MG63 (cell line): ENCODE measurements at regions not wholly inside any gene's neighbourhood (a gene's known extent, or its start where the extent isn't known, plus 50 kb on each side); places are given as distances from the start of the nearest gene placed in this dataset.

ENCODE experiments used
- DNase-seq: peaks from one replicate; pipeline ENCODE4 v3.0.0-alpha.2; 2020
- H3K27me3 ChIP-seq: fragments of 250-450 bp; sonication (Bioruptor Pico); 2 replicates; pipeline ENCODE4 v1.5.1; 2020; ENCODE audit warnings: mild to moderate bottlenecking, moderate library complexity
- H3K36me3 ChIP-seq: fragments of 250-450 bp; sonication (Bioruptor Pico); 2 replicates; pipeline ENCODE4 v1.5.1; 2020; ENCODE audit warnings: mild to moderate bottlenecking, moderate library complexity
- H3K4me3 ChIP-seq: fragments of 250-450 bp; sonication (Bioruptor Pico); 2 replicates; pipeline ENCODE4 v1.5.1; 2020; ENCODE audit warnings: mild to moderate bottlenecking, moderate library complexity
- H3K9me3 ChIP-seq: fragments of 250-450 bp; sonication (Bioruptor Pico); 2 replicates; pipeline ENCODE4 v1.5.1; 2020; ENCODE audit warnings: mild to moderate bottlenecking, moderate library complexity

GRCh38 chr2:136207030-136207623, 89.2 kb upstream of the CXCR4 start:
- no peak for DNase-seq
- Histone ChIP-seq H3K9me3 (no peaks in the 10 kb centered on the region), H3K27me3 (no peaks in the 10 kb centered on the region), H3K36me3 (no peaks in the 10 kb centered on the region), H3K4me3 (no peak overlapping the region)

- H3K9me3 ChIP-seq = no peaks in the 10 kb centered on the region
- H3K36me3 ChIP-seq = no peaks in the 10 kb centered on the region
- no peak overlapping the region for H3K4me3 ChIP-seq
- no peaks in the 10 kb centered on the region for H3K27me3 ChIP-seq
- no peak for DNase-seq
Observed at GRCh38 chr2:136206613-136207012, 88.7 kb upstream of the CXCR4 start.

- H3K4me3 ChIP-seq = no peak overlapping the region
- no peaks in the 10 kb centered on the region for H3K27me3 ChIP-seq
- no peak for DNase-seq
- no peaks in the 10 kb centered on the region for H3K36me3 ChIP-seq
- no peaks in the 10 kb centered on the region for H3K9me3 ChIP-seq
Observed at GRCh38 chr2:136205615-136206014, 87.7 kb upstream of the CXCR4 start.

- H3K36me3 ChIP-seq = no peaks in the 10 kb centered on the region
- H3K9me3 ChIP-seq = no peaks in the 10 kb centered on the region
- no peaks in the 10 kb centered on the region for H3K27me3 ChIP-seq
- no peak for DNase-seq
- no peak overlapping the region for H3K4me3 ChIP-seq
Observed at GRCh38 chr2:136204971-136205370, 87.0 kb upstream of the CXCR4 start.

GRCh38 chr2:136195226-136195625, 77.3 kb upstream of the CXCR4 start:
- Histone ChIP-seq H3K36me3 (no peaks in the 10 kb centered on the region), H3K4me3 (no peak overlapping the region), H3K27me3 (no peaks in the 10 kb centered on the region), H3K9me3 (no peaks in the 10 kb centered on the region)
- DNase-seq = no peak

- DNase-seq = no peak
- H3K9me3 ChIP-seq = no peaks in the 10 kb centered on the region
- H3K27me3 ChIP-seq = no peaks in the 10 kb centered on the region
- no peak overlapping the region for H3K4me3 ChIP-seq
- H3K36me3 ChIP-seq = no peaks in the 10 kb centered on the region
Observed at GRCh38 chr2:136191041-136191440, 73.1 kb upstream of the CXCR4 start.

GRCh38 chr2:136189221-136189782, 71.4 kb upstream of the CXCR4 start:
- Histone ChIP-seq H3K9me3 (no peaks in the 10 kb centered on the region), H3K27me3 (no peaks in the 10 kb centered on the region), H3K4me3 (no peak overlapping the region), H3K36me3 (no peaks in the 10 kb centered on the region)
- no peak for DNase-seq

- Histone ChIP-seq H3K27me3 (no peaks in the 10 kb centered on the region), H3K36me3 (no peaks in the 10 kb centered on the region), H3K9me3 (no peaks in the 10 kb centered on the region), H3K4me3 (no peak overlapping the region)
- no peak for DNase-seq
Observed at GRCh38 chr2:136188086-136188485, 70.1 kb upstream of the CXCR4 start.

- peak; percentile 52 for DNase-seq
- no peaks in the 10 kb centered on the region for H3K36me3 ChIP-seq
- H3K4me3 ChIP-seq = no peak overlapping the region
- H3K27me3 ChIP-seq = no peaks in the 10 kb centered on the region
- no peaks in the 10 kb centered on the region for H3K9me3 ChIP-seq
Observed at GRCh38 chr2:136185981-136186776, 68.2 kb upstream of the CXCR4 start.

GRCh38 chr2:136183097-136183496, 65.1 kb upstream of the CXCR4 start:
- H3K4me3 ChIP-seq = no peak overlapping the region
- H3K36me3 ChIP-seq = no peaks in the 10 kb centered on the region
- no peaks in the 10 kb centered on the region for H3K9me3 ChIP-seq
- no peaks in the 10 kb centered on the region for H3K27me3 ChIP-seq
- DNase-seq = no peak

GRCh38 chr2:136182315-136182714, 64.4 kb upstream of the CXCR4 start:
- H3K27me3 ChIP-seq = no peaks in the 10 kb centered on the region
- H3K4me3 ChIP-seq = no peak overlapping the region
- DNase-seq = no peak
- H3K36me3 ChIP-seq = no peaks in the 10 kb centered on the region
- H3K9me3 ChIP-seq = no peaks in the 10 kb centered on the region

- Histone ChIP-seq H3K4me3 (no peak overlapping the region), H3K36me3 (no peaks in the 10 kb centered on the region), H3K27me3 (no peaks in the 10 kb centered on the region), H3K9me3 (no peaks in the 10 kb centered on the region)
- no peak for DNase-seq
Observed at GRCh38 chr2:136179602-136179975, 61.6 kb upstream of the CXCR4 start.

- Histone ChIP-seq H3K36me3 (no peaks in the 10 kb centered on the region), H3K9me3 (no peaks in the 10 kb centered on the region), H3K27me3 (no peaks in the 10 kb centered on the region), H3K4me3 (no peak overlapping the region)
- no peak for DNase-seq
Observed at GRCh38 chr2:136178941-136179601, 61.1 kb upstream of the CXCR4 start.

- H3K9me3 ChIP-seq = no peaks in the 10 kb centered on the region
- no peaks in the 10 kb centered on the region for H3K36me3 ChIP-seq
- no peak for DNase-seq
- no peaks in the 10 kb centered on the region for H3K27me3 ChIP-seq
- H3K4me3 ChIP-seq = no peak overlapping the region
Observed at GRCh38 chr2:136175868-136176267, 57.9 kb upstream of the CXCR4 start.

GRCh38 chr2:136175466-136175865, 57.5 kb upstream of the CXCR4 start:
- no peak for DNase-seq
- H3K27me3 ChIP-seq = no peaks in the 10 kb centered on the region
- H3K4me3 ChIP-seq = no peak overlapping the region
- no peaks in the 10 kb centered on the region for H3K9me3 ChIP-seq
- no peaks in the 10 kb centered on the region for H3K36me3 ChIP-seq

- Histone ChIP-seq H3K36me3 (no peaks in the 10 kb centered on the region), H3K27me3 (no peaks in the 10 kb centered on the region), H3K4me3 (no peak overlapping the region), H3K9me3 (no peaks in the 10 kb centered on the region)
- no peak for DNase-seq
Observed at GRCh38 chr2:136173126-136173525, 55.2 kb upstream of the CXCR4 start.

GRCh38 chr2:136171223-136171622, 53.3 kb upstream of the CXCR4 start:
- Histone ChIP-seq H3K4me3 (no peak overlapping the region), H3K9me3 (no peaks in the 10 kb centered on the region), H3K27me3 (no peaks in the 10 kb centered on the region), H3K36me3 (no peaks in the 10 kb centered on the region)
- no peak for DNase-seq
